HG03280 (cell line): ENCODE measurements at regions not wholly inside any gene's neighbourhood (a gene's known extent, or its start where the extent isn't known, plus 50 kb on each side); places are given as distances from the start of the nearest gene placed in this dataset.

Source experiments
- ATAC-seq: cut with Tn5 transposase; IDR thresholded peaks from one replicate; pipeline ENCODE4 v1.9.1; 2021; ENCODE audit warnings: mild to moderate bottlenecking, moderate library complexity; ENCODE audit not compliant: unreplicated experiment

DNA sequence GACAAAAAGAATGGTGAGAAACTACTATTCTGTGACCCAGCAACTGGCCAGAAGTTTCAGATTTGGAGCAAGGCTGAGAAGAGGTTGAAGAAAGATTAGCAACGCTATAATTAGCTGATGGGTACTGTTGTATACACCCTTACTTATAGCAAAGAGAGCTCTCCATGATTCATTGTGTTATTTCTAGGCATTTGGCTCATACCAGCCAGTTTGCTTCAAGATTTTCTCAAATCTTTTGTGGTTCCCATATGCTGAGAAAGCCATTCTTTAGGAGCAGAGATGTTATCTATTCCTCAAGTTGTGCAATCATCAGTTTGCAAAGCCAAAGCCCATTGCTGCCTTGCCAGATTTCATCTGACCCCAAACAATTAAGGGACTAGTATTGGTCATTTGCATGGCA lies 179.4 kb downstream of the ETS1 start:
- no peak for ATAC-seq

DNA sequence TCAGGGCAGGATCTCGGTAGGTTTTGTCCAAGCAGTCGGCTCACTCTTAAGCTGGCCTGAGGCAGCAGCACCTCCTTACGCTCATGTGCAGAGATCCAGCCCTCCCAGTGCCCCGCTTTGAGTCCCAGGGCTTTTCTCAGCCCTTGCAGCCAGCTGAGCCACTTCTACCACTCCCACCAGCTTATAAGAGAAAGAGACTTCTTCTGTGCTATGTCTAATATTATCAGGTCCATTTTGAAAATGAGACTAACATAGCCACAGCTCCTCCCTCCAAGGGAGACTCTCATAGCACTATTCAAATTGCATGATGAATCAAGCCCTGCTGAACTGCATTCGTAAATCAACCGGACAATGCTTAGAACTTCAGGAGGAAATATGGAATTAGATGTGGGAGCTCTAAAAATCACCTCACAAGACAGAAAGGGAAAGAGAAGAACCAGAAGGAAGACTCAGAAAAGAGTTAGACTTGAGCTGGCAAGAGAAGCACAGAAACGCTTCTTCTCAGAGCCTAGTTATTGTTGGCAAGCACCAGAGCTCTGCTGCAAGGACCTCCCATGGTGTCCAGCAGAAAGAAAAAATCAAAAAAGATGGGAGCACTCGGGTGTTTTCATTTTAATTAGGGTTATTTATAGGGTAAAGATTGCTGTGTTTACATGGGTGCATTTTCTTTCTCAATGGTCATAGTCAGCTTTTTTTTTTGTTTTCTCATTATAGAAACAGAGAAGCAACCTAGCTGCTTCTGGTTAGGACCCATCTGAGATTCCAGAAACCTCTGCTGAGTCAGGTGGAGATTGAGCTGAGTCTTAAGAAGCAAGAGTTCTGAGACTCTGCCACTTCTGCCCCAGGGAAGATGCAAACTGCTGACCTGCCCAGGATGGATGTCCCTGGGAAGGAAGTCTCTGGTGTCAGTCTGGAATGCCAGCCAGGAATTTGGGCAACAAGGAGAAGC lies 181.4 kb downstream of the ETS1 start:
- ATAC-seq = peak; percentile 61

DNA sequence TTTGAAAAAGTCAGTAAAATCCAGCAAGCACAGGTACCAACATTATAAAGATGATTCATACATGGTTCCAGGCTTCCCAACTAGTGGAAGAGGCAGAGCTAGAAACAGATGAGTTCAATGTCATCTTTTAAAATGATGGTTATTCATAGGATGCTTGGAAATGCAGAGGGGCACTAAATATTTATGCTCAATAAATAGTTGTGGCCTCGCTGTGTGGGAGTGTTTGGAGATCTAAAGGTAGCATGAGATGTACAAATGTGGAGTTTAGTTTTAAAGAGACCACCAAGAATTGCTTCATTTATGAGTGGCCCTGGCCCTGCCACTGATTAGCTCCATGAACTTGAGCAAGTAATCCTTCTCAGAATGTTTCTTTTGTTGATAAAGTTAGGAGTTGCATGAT lies 182.2 kb downstream of the ETS1 start:
- no peak for ATAC-seq

DNA sequence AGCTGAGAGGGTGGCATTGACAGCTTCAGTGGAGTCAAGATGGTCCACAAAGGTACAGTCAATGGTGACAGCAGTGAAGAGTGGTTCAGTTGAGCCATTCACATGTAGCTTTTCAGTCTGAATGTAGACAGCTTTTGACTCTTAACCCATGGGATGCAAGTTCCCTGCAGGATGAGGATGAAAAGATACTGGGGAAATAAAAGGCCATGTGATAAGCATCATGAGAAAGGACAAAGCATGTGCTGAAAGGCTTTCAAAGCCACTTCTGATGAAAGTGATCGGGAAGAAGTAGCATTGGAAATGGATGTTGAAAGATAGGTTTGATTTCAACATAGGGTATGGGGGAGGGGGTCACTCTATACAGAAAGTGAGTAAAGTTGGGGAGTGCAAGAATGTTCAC lies 182.9 kb downstream of the ETS1 start:
- ATAC-seq = no peak

DNA sequence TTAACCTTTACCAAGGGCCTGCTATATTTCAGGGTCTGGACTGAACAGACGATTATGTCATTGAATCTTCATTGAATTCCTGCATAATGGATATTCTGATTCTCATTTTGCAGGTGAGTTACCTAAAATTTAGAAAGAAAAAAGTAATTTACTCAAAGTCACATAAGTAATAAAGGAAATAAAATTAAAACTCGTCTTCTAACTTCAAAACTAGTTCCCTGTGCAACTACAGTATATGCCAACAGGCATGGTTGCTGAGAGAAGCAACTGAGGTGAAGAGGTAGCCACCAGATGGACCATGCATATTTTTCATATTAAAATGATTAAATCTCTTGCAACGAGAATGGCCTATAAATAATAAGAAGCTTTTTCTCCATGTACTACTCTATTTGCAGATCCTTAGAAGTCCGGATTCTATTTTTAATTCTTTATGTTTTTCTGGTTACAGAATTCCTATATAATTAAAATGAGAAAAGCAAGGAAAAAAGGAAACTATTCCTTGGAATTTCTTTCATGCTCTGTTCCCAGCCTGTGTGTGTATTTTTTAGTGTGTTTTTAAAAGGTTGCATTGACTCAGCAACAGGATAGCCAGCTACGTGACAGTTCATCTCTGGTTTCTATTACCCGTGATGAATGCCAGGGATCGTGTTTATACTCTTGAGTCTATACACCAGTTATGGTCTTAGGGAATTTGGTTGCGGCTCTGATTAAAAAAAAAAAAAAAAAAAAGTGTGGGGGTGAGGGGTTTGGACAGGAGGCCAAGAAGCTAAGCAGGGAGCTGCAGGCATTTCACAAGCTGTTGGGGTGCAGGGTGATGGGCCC lies 186.8 kb downstream of the ETS1 start:
- ATAC-seq = no peak

DNA sequence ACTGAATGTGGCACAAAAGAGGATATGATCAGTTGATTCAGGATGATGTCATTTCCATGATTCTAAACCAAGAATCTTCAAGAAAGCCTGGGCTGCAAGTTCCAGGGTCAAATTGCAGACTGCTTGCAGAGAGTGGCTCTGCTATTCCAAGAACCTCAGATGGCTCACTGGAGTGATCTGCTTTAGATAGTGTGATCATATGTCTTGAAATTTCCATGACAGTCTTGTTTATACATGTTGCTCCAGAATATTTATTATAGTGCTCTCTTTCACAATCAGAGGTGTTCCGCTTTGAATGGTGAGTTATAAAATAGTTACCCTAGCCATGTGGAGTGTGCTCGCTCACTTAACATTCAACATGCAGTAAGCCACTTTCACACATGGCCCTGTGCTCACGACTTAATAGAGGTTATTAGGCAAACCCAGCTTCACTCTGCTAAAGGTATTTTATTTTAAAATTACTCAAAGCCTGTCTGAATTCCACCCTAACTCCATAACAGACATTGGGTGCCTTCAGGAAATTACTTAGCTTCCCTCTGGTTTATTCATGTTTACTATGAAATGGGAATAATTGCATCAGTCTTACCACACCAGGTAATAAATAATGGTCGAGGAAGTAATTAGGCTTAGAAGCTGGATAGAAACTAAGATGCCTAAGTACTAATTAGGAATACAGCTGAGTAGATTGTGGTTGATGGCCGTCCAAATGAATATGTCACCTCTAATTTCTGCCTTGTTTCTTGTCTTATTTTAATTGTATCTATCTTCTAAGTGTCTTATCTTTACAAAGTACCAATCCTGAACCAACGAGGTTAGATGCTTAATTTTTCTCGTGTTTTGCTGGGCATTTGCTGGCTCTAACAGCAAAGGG lies 187.9 kb downstream of the ETS1 start:
- ATAC-seq = peak; percentile 63

DNA sequence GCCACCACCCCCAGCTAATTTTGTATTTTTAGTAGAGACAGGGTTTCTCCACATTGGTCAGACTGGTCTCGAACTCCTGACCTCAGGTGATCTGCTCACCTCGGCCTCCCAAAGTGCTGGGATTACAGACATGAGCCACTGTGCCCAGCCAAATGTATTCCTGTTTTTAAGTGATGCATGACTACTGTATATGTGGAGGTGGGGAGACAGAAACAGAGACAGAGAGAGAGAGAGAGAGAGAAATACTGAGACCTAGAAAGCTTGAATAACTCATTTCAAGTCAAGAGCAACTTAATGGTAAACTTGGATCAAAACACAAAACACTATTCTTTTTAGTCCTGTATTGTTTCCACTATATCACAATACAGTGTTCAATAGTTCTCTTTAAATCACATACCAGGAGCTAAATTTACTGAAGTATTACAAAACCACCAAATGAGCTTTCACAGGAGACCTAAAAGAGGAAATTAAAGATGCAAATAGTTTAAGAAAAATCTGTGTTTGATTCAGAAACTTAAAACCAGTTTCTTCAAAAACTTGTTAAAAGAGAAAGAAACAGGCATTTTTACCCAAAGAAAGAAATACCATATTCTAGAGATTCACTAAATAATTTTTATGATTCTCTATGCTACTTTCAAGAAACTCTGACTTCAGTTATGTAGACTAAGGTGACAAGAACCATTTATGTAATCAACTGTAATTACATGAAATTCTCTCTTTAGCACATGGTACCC lies 188.7 kb downstream of the ETS1 start:
- peak; percentile 24 for ATAC-seq

DNA sequence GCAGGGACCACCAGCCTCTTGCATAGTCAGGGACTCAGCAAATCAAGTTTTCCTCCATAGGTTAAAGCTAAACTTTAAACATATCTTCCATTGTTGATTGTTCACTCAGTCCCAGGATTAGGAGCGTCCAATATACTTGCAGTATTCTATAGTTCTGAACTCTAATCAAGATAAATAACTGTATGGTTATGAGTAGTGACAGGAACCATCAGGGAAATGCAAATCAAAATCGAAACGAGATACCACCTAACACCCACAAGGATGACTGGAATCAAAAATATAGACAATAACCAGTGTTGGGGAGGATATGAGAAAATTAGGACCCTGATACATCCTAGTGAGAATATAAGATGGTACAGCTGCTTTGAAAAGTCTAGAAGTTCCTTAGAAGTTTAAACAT lies 190.0 kb downstream of the ETS1 start:
- ATAC-seq = no peak

DNA sequence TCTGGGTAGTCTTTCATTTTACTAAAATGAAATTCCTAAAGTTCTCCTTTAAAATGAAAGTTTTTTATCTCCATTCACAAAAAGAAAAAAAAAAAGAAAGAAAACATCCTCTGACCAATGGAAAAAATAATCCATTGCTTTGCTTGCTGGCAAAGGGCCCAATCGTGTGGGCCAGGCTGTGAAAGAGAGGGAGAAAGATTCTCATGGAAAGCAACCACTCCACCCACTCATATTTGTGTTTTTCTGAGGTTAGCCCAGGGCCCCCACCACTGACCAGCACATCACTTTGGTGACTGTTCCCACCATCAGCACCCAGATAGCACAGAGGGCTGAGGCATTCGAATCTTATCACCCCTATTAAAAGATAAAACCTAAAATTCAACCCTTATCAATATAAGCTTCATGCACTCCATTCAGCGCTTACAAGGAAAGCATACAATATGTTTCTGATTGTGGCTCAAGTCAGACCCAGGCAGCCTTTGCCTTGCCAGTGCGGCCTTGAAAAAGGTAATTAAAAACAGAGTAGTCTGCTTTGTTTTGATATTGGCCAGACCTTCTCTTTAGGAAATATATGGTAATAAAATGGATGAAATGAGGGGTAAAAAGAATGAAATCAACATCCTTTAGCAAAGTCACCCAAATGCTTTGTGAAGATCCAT lies 192.8 kb downstream of the ETS1 start:
- no peak for ATAC-seq

DNA sequence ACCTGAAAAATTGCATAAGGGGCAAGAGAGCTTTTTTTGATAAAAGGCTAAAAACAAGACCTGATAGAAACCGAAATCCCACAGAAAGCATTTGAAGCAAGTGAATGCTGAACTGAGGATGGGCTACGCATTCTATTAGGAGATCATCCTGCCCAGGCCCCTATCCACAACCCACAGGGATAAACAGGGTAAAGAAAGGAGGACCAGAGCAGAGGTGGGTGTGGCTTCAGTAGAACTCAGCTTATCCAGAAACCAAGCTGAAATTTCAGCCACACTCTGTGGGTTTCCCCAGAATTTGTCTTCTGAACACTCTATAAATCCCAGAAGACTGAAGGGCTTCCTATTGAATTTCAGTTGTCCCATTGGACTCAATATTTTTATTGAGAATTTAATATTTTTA lies 195.1 kb downstream of the ETS1 start:
- no peak for ATAC-seq

DNA sequence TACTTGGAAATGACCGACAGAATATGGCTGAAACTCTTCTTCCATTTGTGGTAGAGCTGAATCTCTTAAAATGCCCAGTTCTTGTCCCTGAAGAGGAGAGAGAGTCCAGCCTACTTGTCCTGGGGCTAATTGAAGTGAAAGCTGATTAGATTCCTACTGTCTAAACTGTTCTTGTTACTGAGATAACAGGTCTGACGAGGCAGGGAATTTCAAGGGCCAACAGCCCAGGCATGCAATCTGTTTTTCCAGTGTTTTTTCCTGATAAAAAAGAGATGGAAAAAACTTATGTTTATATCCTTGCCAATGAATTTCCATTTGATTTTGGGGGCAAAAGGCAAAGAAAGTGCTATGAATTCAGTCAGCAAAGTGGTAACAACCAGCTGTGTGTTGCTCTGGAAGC lies 195.5 kb downstream of the ETS1 start:
- no peak for ATAC-seq

DNA sequence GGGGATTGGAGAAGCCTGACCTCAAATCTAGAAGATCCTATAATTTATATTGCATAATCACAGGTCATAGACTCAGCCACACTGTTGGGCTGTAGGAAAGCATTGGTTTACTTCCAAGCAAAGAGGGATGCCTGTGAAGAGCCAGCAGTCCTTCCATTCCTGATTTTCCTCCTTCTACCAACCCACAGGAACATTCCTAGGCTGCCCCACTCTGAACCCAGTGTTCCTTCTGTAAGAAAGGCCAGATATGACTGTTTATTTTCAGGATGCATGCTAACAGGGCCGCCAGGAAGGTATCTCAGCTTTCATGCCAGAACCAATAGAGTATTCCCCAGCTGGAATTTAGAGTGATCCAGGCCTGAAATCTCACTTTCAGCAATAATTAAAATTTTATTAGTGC lies 197.1 kb downstream of the ETS1 start:
- no peak for ATAC-seq

DNA sequence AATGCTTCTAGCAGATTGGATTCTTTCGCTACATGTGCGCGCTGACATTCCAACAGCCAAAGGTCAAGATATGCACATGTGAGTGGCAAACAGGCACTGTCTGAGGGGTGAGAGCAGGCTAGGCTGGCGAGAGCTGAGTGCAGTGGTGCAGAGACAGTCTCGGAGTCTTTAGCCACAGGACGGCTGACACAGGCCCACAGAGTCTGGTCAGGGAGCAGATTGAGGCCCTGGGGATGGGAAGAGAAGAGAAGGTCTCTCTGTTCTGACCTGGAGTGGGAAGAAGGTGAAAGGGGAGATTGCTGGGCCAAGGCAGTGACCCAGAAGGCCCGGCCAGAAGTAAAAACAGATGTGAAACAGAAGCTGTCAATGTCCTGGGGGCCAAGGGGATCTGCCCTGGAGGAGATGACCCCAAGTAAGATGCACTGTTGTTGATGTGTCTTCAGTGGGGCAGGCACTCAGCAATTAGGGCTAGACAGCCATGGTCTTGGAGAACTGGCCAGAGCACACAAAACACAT lies 197.8 kb downstream of the ETS1 start:
- no peak for ATAC-seq

DNA sequence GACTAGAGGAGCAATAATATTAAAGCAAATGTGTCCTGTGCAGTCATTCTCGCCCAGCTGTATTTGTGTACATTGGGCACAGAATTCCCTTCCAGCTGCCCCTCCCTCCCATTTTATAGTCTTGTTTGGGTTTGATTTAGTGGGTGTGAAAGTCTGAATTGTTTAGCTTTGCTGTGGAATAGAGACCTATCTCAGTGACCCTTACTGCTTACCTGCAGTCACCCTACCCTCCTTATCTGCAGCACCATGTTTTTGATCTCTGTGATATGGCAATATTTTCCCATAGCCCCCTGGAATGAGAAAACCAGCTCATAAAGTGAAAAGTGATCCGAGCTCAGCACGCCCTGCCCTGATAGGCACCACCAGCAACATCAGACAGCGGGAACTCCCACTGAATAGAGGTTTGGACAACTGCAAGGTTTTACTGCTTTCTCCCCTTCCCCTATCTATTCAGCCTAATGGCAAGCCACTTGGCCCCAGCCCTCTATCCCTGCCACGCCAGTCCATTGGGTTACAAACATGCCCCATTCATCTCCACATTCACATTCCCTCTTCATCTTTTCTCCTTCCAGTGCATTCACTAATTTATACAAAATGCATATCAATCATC lies 199.0 kb downstream of the ETS1 start:
- no peak for ATAC-seq

DNA sequence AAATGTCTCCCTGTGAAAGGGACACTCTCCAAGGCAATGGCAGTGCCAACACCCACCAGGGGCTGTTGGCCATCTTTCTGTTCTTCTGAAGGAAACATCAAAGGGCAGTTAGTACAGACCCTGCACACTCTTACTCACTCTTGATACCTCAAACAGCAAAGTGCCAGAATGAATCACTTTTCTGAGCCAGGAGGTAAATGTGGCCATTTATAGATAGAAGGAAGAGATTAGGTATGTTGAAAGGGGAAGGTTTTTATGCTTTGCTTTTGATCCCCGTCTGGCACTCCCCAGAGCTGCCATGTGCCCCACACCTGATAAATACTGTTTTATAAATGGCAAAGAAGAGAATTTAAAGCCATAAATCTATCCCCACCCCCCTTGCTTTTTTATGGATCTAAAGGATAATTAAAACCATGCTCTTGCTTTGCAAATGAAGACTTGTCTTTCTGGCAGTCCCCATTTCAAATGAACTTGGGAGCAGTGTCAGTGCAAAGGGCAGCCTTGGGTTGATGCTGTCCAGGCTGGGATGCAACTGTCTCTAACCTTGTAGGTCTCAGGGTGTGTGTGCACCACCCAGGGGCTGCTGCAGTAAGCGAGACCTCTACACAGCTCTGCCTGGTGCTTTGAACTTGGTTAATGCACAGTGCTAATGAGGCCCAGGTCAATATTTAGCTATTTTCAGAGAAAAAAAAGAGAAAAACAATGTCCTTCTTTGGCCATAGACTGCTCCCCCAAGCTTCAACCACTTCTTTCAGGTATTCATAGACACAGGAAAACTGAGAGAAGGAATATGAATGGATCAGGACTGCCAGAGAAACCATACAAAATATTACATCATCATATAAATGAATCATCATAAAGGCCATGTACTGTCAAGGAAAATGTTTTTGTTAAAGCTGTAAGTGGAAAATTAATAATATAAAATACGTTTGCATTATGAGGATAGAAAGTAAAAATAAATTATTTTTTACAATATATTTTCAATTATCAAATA lies 207.5 kb downstream of the ETS1 start:
- no peak for ATAC-seq

DNA sequence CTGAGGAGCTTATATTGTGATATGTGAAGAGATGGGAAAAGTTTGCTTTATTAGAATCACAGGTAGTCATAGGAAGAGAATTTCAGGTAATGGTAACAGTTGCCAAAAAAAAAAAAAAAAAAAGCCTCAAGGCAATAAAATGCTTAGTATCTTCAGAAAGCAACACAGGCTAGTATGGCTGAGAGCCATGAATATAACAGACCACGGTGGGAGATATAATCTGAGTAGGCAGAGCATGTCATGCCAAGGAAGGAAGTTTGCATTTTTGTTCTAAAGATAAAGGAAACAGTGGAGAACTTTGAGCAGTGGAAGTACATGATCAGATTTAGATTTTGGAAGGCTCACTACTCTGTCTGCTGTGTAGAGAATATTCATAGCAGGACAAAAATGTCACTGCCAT lies 211.4 kb downstream of the ETS1 start:
- no peak for ATAC-seq

DNA sequence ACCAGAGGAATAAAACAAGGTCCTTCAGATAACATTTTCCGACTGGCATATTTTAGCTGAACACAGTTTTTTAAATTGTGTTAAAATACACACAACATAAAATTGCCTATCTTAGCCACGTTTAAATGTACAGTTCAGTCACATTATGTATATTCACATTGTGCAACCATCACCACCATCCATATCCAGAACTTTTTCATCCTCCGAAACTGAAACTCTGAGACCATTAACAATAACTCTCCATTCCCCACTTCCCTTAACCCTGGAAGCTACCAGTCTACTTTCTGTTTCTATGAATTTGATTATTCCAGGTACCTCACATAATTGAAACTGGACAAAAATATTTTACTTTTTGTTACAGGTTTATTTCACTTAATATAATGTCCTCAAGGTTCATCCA lies 213.3 kb downstream of the ETS1 start:
- ATAC-seq = no peak

DNA sequence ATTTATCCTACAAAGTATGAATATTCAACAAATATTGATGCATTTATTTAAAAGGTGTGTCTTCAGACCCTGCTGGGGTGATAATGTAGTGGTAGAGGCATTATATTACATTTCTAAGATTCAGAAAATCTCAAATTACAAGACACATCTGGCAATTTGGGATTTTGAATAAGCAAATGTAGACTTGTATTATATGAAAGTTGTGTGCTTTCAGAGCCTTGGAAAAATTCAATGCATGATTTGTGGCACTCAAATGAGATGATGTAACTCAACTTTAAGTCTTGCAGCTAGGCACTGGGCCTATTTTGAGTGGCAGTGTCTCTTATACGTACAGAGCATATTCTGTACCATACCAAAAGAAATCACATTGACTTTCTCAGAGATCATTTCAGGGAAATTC lies 214.4 kb downstream of the ETS1 start:
- no peak for ATAC-seq
